Esophagus squamous epithelium (tissue), 5 donors: ENCODE measurements at regions not wholly inside any gene's neighbourhood (a gene's known extent, or its start where the extent isn't known, plus 50 kb on each side); places are given as distances from the start of the nearest gene placed in this dataset.
"Not testable (repeated sequence)": the region's sequence is repeated elsewhere in the genome, so short reads cannot be mapped to it uniquely, and the experiment has no call there.

Experiments
- DNase-seq: peaks from one replicate; lab custom pipeline; 2025; lab: John Stamatoyannopoulos, UW
- H3K27ac ChIP-seq, 4 donors: fragments of 200-600 bp; sonication (generic); one replicate each; pipeline ENCODE4 v1.5.1; 2016 to 2019; ENCODE audit warnings: mild to moderate bottlenecking in 1 of 4
- H3K27me3 ChIP-seq, 4 donors: fragments of 200-600 bp; sonication (generic); 1 replicate in 3 of 4; 2 replicates in 1 of 4; pipeline versions ENCODE4 v1.5.1 to v1.6.0; 2017 to 2021; ENCODE audit warnings: antibody characterized with exemption in 1 of 4
- H3K36me3 ChIP-seq, 3 donors: fragments of 200-600 bp; sonication (generic); one replicate each; pipeline ENCODE4 v1.5.1; 2016 to 2019
- H3K4me1 ChIP-seq, 3 donors: fragments of 200-600 bp; sonication (generic); one replicate each; pipeline ENCODE4 v1.5.1; 2017 to 2019
- H3K4me3 ChIP-seq, 4 donors: fragments of 200-600 bp; sonication (generic); 1 replicate in 3 of 4; 2 replicates in 1 of 4; pipeline ENCODE4 v1.5.1; 2016 to 2019; ENCODE audit warnings: mild to moderate bottlenecking in 2 of 4, moderate library complexity in 1 of 4
- H3K9me3 ChIP-seq, 3 donors: fragments of 200-600 bp; sonication (generic); one replicate each; pipeline ENCODE4 v1.5.1; 2016 to 2019
- POLR2A ChIP-seq, 4 donors: fragments of 450-650 bp; IDR thresholded peaks; one replicate each; pipeline ENCODE4 v1.6.1; 2017; ENCODE audit warnings: antibody characterized with exemption in 4 of 4, mild to moderate bottlenecking in 4 of 4, moderate library complexity in 3 of 4
- WGBS, 2 donors: methylation state at CpG; one replicate each; pipeline ENCODE4 v1.1.5; 2018; 5-methylcytosine and 5-hydroxymethylcytosine counted together
- intact Hi-C: fragments of 100-400 bp; cut with DNase I; formaldehyde crosslinking; loops from one replicate; pipeline ENCODE4 v1.15.0; 2022
- TF ChIP-seq, protein P1 (sequence below), 6 experiments: fragments of 450-650 bp in 4 of 6; fragments of 200-600 bp in 2 of 6; sonication (generic) in 2 of 6; IDR thresholded peaks; one replicate each; pipeline ENCODE4 v1.5.1; 2016 to 2019; ENCODE audit warnings: antibody characterized with exemption in 6 of 6, mild to moderate bottlenecking in 4 of 6, moderate library complexity in 4 of 6
- donor health status: DM: yes; HTN: yes; CAD: no.

DNA sequence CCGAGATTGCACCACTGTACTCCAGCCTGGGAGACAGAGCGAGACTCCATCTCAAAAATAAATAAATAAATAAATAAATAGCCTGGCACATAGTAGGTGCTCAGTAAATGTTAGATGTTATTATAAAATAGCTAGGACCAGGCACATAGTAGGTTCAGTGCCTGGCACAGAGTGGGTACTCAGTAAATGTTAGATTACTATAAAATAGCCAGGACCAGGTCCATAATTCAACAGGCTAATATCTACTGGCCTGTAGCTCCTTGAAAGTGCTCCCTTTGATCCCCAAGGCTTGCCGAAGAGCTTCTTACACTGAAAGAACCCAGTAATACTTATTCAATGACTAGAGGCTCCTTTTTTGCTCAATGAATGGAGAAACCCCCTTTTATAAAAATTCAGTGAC, 215.1 kb upstream of the ZNF217 start:
- no peaks in the 10 kb centered on the region for H3K36me3 ChIP-seq
- WGBS, 2 donors = 92 to 94% methylated on average over 3 of the region's 3 CpGs
- H3K4me1 ChIP-seq = peaks cover 0 to 31% (median 4%) of the 10 kb centered on the region in 3 donors
- no peaks in the 10 kb centered on the region for H3K27me3 ChIP-seq
- no peak overlapping the region for H3K4me3 ChIP-seq
- no peak overlapping the region for H3K27ac ChIP-seq
- TF ChIP-seq, protein P1, sequence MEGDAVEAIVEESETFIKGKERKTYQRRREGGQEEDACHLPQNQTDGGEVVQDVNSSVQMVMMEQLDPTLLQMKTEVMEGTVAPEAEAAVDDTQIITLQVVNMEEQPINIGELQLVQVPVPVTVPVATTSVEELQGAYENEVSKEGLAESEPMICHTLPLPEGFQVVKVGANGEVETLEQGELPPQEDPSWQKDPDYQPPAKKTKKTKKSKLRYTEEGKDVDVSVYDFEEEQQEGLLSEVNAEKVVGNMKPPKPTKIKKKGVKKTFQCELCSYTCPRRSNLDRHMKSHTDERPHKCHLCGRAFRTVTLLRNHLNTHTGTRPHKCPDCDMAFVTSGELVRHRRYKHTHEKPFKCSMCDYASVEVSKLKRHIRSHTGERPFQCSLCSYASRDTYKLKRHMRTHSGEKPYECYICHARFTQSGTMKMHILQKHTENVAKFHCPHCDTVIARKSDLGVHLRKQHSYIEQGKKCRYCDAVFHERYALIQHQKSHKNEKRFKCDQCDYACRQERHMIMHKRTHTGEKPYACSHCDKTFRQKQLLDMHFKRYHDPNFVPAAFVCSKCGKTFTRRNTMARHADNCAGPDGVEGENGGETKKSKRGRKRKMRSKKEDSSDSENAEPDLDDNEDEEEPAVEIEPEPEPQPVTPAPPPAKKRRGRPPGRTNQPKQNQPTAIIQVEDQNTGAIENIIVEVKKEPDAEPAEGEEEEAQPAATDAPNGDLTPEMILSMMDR (IDR thresholded peaks at IDR 0.05) = no peak
- TF ChIP-seq POLR2A (IDR thresholded peaks at IDR 0.05) = no peak
- intact Hi-C loops = no loop called here
- H3K9me3 ChIP-seq = no peaks in the 10 kb centered on the region
- DNase-seq = no peak

DNA sequence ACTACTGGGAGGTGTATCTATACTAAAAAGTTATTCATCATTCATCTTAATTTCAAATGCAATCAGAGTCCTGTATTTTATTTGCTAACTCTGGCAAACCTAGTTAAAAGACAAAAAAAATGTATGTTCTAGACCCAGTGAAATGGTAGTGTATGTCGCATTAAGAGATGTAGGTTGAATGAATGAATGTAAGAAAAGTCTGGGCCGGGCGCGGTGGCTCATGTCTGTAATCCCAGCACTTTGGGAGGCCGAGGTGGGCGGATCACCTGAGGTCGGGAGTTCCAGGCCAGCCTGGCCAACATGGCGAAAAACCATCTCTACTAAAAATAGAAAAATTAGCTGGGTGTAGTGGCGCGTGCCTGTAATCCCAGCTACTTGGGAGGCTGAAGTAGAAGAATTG, 214.7 kb upstream of the ZNF217 start:
- H3K27ac ChIP-seq, H3K27me3 ChIP-seq, H3K9me3 ChIP-seq, intact Hi-C loops, DNase-seq, H3K4me3 ChIP-seq, H3K36me3 ChIP-seq: not testable (repeated sequence)
- 89 to 92% methylated on average over 10 of the region's 10 CpGs for WGBS, 2 donors
- peaks cover 0 to 29% (median 4%) of the 10 kb centered on the region in 3 donors for H3K4me1 ChIP-seq

DNA sequence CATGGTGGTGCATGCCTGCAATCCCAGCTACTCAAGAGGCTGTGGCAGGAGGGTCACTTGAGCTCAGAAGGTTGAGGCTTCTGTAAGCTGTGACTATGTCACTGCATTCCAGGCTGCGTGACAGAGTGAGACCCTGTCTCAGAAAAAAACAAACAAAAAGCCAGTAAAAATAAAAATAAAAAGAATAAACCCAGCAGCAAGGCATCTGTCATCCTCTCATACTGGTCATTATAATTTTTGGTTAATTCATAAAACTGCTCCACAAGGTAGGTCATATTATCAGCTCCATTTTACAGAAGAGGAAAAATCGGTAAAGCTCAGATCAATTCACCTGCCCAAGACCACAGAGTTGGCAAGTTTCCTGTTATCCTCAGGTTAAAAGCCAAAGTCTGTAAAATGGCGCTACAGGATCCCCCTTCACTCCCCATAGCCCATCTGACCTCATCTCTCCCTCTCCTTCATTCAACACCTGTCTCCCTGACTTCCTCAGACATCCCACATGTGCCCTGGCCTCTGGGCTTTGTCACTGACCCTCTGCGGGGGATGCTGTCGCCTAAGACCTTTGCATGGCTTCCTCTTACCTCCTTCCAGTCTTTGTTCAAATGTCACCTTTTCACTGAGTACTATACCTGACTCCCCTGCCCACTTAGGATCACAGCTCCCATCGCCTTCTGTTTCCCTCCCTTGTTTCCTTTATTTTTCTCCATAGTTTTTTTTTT, 213.2 kb upstream of the ZNF217 start:
- Histone ChIP-seq H3K4me1 (peaks cover 0 to 42% (median 4%) of the 10 kb centered on the region in 3 donors), H3K36me3 (no peaks in the 10 kb centered on the region), H3K27ac (no peak overlapping the region), H3K27me3 (no peaks in the 10 kb centered on the region), H3K4me3 (no peak overlapping the region), H3K9me3 (no peaks in the 10 kb centered on the region)
- WGBS, 2 donors = 86 to 89% methylated on average over 6 of the region's 6 CpGs
- TF ChIP-seq, protein P1 (IDR thresholded peaks at IDR 0.05) = no peak
- TF ChIP-seq POLR2A (IDR thresholded peaks at IDR 0.05) = no peak
- DNase-seq = no peak
- intact Hi-C loops = no loop called here

DNA sequence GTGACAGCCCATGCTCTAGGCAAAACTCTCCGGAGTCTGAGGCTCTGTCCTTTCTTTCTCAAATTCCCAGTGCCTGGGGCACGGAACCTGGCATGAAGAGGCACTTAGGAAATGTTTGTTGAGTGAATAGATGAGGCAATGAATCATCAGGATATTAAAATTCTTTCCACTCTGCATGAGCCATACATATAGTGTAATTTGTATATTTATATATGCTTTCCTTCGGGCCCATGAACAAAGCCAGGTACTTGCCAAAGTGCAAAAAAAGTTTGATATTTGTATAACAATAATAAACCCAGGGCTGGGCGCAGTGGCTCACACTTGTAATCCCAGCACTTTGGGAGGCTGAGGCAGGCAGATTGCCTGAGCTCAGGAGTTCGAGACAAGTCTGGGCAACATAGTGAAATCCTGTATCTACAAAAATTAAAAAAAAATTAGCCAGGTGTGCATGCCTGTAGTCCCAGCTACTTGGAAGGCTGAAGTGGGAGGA, 212.3 kb upstream of the ZNF217 start:
- Histone ChIP-seq H3K4me3 (no peak overlapping the region), H3K4me1 (peaks cover 0 to 50% (median 4%) of the 10 kb centered on the region in 3 donors), H3K9me3 (no peaks in the 10 kb centered on the region), H3K36me3 (no peaks in the 10 kb centered on the region), H3K27me3 (no peaks in the 10 kb centered on the region), H3K27ac (peak overlapping the region in 3 of 4 donors; percentile 14 to 55 (median 19))
- intact Hi-C loops = no loop called here
- 29 to 35% methylated on average over 5 of the region's 5 CpGs for WGBS, 2 donors
- TF ChIP-seq POLR2A (IDR thresholded peaks at IDR 0.05) = no peak
- TF ChIP-seq, protein P1 (IDR thresholded peaks at IDR 0.05) = no peak
- no peak for DNase-seq

DNA sequence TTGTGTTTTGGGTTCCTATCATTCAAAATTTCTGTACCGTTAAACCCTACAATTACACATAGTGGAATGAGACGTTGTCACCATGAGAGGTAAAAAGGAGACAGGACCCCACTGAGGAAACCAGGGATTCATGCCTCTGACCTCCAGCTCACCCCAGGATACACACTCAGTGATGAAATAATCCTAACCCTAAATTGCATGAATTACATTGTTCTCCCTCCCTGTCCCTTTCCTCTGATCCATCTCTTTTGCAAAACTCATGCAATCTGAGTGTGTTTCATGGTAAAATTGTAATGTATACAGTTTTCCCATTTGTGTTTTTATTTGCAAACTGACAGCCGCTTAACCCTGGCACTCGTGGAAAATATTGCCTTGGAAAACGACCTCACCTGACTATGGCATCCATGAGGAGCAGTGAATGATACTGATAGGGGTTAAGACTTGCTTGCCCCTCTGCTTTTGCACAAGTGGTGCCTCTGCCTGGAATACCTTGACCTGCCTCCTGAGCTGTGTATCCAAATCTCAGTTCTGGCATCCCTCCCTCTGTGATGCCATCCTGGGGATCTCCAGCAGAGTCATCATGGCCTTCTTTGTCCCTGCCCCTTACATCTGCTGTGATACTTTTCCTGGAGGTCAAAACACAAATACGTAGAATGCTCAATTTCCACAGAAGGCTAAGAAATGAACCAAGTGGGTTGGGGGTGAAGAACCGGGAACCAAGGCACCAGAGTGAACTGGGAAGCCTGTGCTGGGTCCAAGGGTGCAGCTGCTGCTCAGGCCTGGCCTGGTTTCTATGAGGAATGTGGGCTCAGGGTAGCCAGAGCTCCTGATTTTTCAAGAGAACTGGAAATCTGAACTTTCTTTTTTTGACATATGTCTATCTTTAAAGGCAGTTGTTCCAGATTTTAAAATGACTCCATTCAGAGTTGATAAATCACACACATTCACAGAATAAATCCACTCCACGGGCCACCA, 211.6 kb upstream of the ZNF217 start:
- 37 to 64% methylated on average over 8 of the region's 8 CpGs for WGBS, 2 donors
- peak overlapping the region; percentile 14 to 57 (median 37) for H3K27ac ChIP-seq
- H3K4me1 ChIP-seq = peaks cover 0 to 50% (median 4%) of the 10 kb centered on the region in 3 donors
- no peaks in the 10 kb centered on the region for H3K9me3 ChIP-seq
- no peak overlapping the region for H3K4me3 ChIP-seq
- no peaks in the 10 kb centered on the region for H3K27me3 ChIP-seq
- intact Hi-C loops = no loop called here
- TF ChIP-seq, protein P1 (IDR thresholded peaks at IDR 0.05) = peak in 1 of 6 experiments; percentile 10
- no peak for TF ChIP-seq POLR2A (IDR thresholded peaks at IDR 0.05)
- DNase-seq = no peak
- H3K36me3 ChIP-seq = no peaks in the 10 kb centered on the region

DNA sequence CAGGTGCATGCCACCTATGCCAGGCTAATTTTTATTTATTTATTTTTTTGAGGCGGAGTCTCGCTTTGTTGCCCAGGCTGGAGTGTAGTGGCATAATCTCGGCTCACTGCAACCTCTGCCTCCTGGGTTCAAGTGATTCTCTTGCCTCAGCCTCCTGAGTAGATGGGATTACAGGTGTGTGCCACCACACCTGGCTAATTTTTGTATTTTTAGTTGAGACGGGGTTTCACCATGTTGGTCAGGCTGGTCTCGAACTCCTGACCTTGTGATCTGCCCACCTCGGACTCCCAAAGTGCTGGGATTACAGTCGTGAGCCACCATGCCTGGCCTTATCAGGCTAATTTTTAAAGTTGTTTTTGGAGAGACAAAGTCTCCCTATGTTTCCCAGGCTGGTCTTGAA, 210.7 kb upstream of the ZNF217 start:
- H3K36me3 ChIP-seq, H3K4me3 ChIP-seq, H3K27ac ChIP-seq, DNase-seq, H3K27me3 ChIP-seq, intact Hi-C loops, H3K9me3 ChIP-seq: not testable (repeated sequence)
- H3K4me1 ChIP-seq = peaks cover 0 to 56% (median 4%) of the 10 kb centered on the region in 3 donors
- WGBS, 2 donors = 78% methylated on average over 7 of the region's 7 CpGs
